ENCODE measurements at regions not wholly inside any gene's neighbourhood (a gene's known extent, or its start where the extent isn't known, plus 50 kb on each side); places are given as distances from the start of the nearest gene placed in this dataset.

GRCh38 chr6:139944131-139944530 lies 569.7 kb upstream of the CITED2 start:
- H3K4me1 ChIP-seq (replicated peaks in 1 of 2; ENCODE audit: control insufficient read depth in 2 of 2, insufficient read depth in 2 of 2, low read length in 2 of 2): peaks cover 0 to 23% of the 10 kb centered on the region in 2 experiments; a peak in 2 of 5 replicates
- DNase-seq (ENCODE audit: extremely low read depth in 1 of 4, low spot score in 3 of 4) (no peak), ATAC-seq (no peak), FAIRE-seq (no peak)
- BruUV-seq (replicated peaks): no TSS peak
- no peaks in the 10 kb centered on the region for H3K79me2 ChIP-seq (ENCODE audit: control insufficient read depth, insufficient read depth, low read length)
- WGBS (ENCODE audit: insufficient coverage, low coverage, missing lambda C conversion rate): 24% methylated on average over 3 of the region's 3 CpGs
- H3K9me1 ChIP-seq (ENCODE audit: control insufficient read depth, insufficient read depth, low read length): no peaks in the 10 kb centered on the region
- no peak overlapping the region for H3K9ac ChIP-seq (ENCODE audit: insufficient read depth in 1 of 2, low read depth in 2 of 2, low read length in 2 of 2)
- TF ChIP-seq SAFB (IDR thresholded peaks at IDR 0.05; ENCODE audit: borderline replicate concordance, low read depth, low read length) (no peak), ZNF696 (CRISPR knock-in tag; conservative IDR thresholded peaks at IDR 0.05) (no peak), SLC30A9 (CRISPR knock-in tag; IDR thresholded peaks at IDR 0.05) (no peak), BRCA1 (IDR thresholded peaks at IDR 0.05) (no peak), BRCA1 (CRISPR knock-in tag; IDR thresholded peaks at IDR 0.05) (no peak), EGR1 (conservative IDR thresholded peaks at IDR 0.05) (no peak), ZBTB5 (IDR thresholded peaks at IDR 0.05) (no peak), BCLAF1 (IDR thresholded peaks at IDR 0.05; ENCODE audit: borderline replicate concordance in 1 of 2, control insufficient read depth in 1 of 2, low read depth in 2 of 2, low read length in 1 of 2) (no peak)
- H2AFZ ChIP-seq (ENCODE audit: low read depth, low read length): peak overlapping the region; percentile 41
- H3K4me2 ChIP-seq (ENCODE audit: insufficient read depth, low read length): no peak overlapping the region
- intact Hi-C loops (cut with micrococcal nuclease) (no loop called here), in situ Hi-C loops (cut with MboI) (no loop called here)
- no peaks in the 10 kb centered on the region for H4K20me1 ChIP-seq (replicated peaks; ENCODE audit: control insufficient read depth, insufficient read depth, low read length)
- no peaks in the 10 kb centered on the region for H3K27me3 ChIP-seq (ENCODE audit: control insufficient read depth in 2 of 2, insufficient read depth in 2 of 2, low read length in 2 of 2)
- H3K36me3 ChIP-seq (ENCODE audit: control insufficient read depth, insufficient read depth, low read length): no peaks in the 10 kb centered on the region
- ChIA-PET POLR2A (interaction anchor here (0.6 kb wide), 1 partner anchor 229 kb away, joined by 3 read pairs; no protein-coding TSS in a partner anchor), CTCF (ENCODE audit: low intra/inter-chr PET ratio) (no interaction called here)
- H3K9me3 ChIP-seq (replicated peaks; ENCODE audit: control insufficient read depth, insufficient read depth, low read depth, low read length): no peaks in the 10 kb centered on the region
- H3K4me3 ChIP-seq: no peak overlapping the region
- no peak overlapping the region for H3K27ac ChIP-seq (ENCODE audit: extremely low read depth, low read depth, low read length)

Measured in K562 (cell line).